Coronary artery (tissue), 2 donors: ENCODE measurements at regions not wholly inside any gene's neighbourhood (a gene's known extent, or its start where the extent isn't known, plus 50 kb on each side); places are given as distances from the start of the nearest gene placed in this dataset.

Experiments used
- DNase-seq: peaks from one replicate; pipeline ENCODE4 v3.0.0-alpha.2; 2017; ENCODE audit warnings: low spot score
- H3K27ac ChIP-seq, 2 donors: fragments of 200-600 bp; sonication (generic); one replicate each; pipeline ENCODE4 v1.5.1; 2016 to 2019
- H3K4me3 ChIP-seq: fragments of 200-600 bp; sonication (generic); 2 replicates; pipeline ENCODE4 v1.5.1; 2016; ENCODE audit warnings: mild to moderate bottlenecking, moderate library complexity
- CTCF ChIP-seq: fragments of 200-600 bp; sonication (generic); IDR thresholded peaks from one replicate; pipeline ENCODE4 v1.5.1; 2019; ENCODE audit warnings: antibody characterized with exemption

DNA sequence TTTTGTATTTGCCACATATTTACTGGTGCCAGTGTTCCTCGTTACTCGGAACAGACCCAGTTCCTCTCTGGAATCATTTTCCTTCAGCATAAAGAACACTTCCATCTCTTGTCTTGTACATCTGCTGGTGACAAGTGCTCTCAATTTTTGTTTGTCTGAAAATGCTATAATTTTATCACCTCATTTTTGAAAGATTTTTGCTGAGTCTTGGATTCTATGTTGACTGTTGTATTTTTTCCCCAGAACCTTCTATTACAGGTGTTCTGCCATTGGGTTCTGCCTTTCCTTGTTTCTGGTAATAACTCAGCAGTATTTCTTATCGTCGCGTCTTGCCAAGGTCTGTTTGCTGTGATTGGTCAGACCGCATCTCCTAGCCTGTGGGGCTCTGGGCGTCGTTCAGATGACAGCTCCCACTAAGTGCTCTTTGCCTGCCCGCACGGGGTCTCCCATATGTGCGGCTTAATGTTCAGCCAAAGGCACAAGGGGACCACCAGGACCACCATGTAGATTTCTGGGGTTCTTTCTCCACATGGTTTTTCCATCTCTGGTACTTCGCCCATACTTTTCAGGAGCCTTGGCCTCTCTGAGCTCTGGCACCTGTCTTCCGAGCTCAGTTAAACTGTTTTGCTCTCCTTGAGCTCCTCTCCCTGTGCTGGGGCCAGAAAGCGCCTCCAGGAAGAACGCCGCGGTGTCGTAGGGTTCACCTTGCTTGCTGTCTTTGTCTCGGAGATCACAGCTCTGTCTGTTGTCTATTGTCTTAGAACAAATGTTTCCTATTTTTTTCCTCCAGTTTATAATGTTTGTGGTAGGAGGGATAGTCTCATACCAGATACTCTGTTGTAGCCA is 80.0 kb downstream of the METRNL start:
- peak; percentile 55 for DNase-seq
- Histone ChIP-seq H3K4me3 (no peak overlapping the region), H3K27ac (no peak overlapping the region)
- no peak for TF ChIP-seq CTCF

GRCh38 chr17:83160443-83161297 is 81.3 kb downstream of the METRNL start:
- Histone ChIP-seq H3K4me3 (no peak overlapping the region), H3K27ac (no peak overlapping the region)
- DNase-seq = peak; percentile 72
- TF ChIP-seq CTCF = no peak

DNA sequence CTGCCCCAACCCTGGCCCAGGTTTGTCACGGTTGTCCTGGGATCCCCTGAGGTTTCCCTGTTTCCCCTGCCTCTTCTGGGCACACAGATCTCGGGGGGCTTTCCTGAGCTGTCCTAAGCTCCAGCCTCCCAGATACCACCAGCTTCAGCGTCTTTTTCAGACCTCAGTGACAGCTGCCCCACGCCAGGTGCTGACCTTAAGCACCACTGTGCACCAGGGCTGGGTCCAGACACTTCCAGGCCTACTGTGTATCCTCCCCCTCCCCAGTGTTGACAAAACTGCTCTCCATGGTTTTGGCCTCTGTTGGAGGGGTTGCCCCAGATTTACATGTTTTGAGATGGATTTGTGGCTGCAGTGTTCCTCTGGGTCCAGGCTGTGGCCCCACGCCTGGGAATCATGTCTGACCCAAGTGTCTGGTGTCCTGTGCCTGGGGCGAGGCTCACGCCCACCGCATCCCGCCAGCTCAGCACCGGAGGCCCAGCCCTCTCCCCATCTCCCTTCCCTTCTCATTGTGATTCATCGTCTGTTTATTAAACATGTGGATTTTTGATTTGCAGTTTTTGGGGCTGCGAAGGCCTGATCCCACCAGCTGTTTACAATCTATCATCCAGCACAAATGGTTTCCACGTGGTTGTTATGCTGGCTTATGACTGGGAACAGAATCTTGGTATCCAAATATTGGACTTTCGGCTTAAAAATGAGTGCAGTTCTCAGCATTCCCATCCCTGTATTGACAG is 82.1 kb downstream of the METRNL start:
- no peak overlapping the region for H3K27ac ChIP-seq
- peak; percentile 67 for DNase-seq
- no peak overlapping the region for H3K4me3 ChIP-seq
- no peak for TF ChIP-seq CTCF

GRCh38 chr17:83162035-83162745 is 82.8 kb downstream of the METRNL start:
- H3K4me3 ChIP-seq = no peak overlapping the region
- peak; percentile 66 for DNase-seq
- H3K27ac ChIP-seq = no peak overlapping the region
- no peak for TF ChIP-seq CTCF

GRCh38 chr17:83164490-83164889 is 85.1 kb downstream of the METRNL start:
- TF ChIP-seq CTCF = no peak
- no peak for DNase-seq
- no peak overlapping the region for H3K27ac ChIP-seq
- no peak overlapping the region for H3K4me3 ChIP-seq

- Histone ChIP-seq H3K4me3 (no peak overlapping the region), H3K27ac (no peak overlapping the region)
- TF ChIP-seq CTCF = no peak
- no peak for DNase-seq
These were observed 91.3 kb downstream of the METRNL start for GRCh38 chr17:83170571-83171260.
